ENCODE measurements at regions not wholly inside any gene's neighbourhood (a gene's known extent, or its start where the extent isn't known, plus 50 kb on each side); places are given as distances from the start of the nearest gene placed in this dataset.
"Not testable (repeated sequence)": the region's sequence is repeated elsewhere in the genome, so short reads cannot be mapped to it uniquely, and the experiment has no call there.

DNA sequence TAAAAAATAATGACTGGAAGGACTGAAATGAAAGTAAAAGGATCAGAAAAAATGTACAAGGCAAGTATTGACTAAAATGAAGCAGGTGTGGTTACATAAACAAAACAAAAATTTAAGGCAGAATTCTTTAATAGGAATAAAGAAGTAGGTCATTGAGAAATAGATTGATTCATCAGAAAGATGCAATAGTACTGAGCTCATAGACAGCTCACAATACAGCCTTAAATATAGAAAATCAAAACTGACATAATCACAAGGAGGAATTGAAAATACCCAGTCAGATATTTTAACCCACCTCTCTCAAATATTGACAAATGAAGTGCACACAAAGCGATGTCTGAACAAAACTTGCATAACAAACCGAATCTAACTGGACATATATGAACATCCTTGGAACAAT is 366.8 kb upstream of the DPYD start:
- DNase-seq (ENCODE audit: low read depth in 2 of 2) = no peak

DNA sequence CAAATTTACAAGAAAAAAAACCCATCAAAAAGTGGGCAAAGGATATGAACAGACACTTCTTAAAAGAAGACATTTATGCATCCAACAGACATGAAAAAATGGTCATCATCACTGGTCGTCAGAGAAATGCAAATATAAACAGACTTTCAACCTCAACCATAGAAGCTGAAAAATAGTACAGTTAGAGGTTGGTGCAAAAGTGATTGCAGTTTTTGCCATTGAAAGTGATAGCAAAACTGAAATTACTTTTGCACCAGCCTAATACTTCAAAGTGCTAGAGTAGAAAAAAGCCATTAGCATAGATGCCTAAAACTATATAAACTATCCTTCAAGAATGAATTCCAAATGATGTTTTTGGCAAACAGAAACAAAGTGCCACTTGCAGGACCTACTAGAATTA is 365.8 kb upstream of the DPYD start:
- no peak for DNase-seq (ENCODE audit: low read depth in 2 of 2)

DNA sequence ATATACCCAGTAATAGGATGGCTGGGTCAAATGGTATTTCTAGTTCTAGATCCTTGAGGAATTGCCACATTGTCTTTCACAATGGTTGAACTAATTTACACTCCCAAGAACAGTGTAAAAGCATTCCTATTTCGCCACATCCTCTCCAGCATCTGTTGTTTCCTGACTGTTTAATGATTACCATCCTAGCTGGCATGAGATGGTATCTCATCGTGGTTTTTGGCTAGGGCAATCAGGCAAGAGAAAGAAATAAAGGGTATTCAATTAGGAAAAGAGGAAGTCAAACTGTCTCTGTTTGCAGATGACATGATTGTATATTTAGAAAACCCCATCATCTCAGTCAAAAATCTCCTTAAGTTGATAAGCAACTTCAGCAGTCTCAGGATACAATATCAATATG is 364.5 kb upstream of the DPYD start:
- DNase-seq (ENCODE audit: low read depth in 2 of 2) = not testable (repeated sequence)

DNA sequence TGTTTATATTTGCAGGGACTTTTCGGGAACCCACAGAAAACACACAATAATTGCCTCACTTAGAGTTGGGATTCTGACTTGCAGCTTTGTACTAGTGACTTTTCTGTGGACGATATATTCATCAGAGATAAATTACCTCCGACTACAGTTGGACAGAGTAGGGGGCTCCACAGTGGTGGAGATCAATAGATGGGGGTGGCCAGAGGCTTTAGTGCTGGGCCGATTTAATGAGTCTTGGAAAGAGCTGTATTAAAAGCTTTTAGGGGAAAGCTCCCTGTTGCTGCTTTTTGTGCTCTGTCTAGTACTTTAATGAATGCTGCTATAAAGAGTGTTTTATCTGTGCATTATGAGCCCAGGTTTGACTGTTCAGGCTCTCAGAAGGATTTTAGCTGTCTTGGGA is 359.2 kb upstream of the DPYD start:
- no peak for DNase-seq (ENCODE audit: low read depth in 2 of 2)

DNA sequence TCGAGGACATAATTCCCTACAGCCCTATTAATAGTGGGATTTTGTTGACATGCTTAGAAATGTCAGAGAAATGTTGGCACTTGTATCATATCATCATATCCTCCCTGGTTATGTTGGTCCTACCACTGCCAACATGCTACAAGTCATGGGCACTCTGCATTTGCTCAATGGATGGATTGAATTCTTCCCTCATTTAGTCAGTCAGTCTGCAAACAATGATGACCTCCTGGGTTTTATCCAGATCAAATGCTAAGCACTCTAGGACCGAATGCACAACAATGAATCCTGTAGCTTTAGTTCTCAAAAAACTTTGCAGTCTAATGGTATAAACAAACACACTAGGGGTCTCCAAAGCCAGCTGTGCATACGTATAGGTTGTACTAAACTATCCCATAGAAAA is 357.2 kb upstream of the DPYD start:
- no peak for DNase-seq (ENCODE audit: low read depth in 2 of 2)

DNA sequence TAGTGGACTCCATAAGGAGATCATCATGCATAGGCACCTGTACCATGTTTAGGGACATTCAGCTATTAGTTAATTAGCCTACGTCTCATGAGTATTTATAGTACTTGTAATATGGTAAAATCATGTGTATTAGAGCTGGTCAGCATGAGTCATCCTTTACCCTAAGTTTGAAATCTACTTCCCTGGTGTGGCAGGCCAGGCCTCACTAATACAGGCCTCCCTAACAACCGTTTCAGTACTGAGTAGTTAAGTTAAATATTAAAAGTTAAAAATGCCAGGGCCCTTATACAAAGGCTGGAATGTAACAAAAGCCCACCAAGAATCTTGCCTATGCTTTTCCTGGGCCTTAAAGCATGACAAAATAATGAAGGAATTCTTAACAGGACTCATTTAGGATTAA is 356.3 kb upstream of the DPYD start:
- DNase-seq (ENCODE audit: low read depth in 2 of 2) = no peak

DNA sequence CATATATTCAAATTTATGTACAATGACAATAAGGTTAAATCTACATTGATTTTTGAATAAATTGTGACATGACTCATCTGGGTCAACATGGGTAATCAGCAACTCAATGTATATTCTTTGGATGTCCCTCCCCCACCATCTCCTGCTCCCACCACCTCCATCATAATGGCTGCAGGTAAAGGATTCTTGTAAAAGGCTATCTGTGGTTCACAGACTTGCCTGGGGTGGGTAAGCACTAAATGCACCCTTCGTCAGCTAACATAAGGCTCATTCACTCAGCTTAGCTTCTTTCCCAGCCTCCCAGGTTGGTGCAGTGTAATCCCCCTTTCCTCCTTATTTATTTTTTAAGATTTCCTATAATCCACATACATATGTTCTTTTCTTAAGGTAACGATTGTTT is 355.7 kb upstream of the DPYD start:
- no peak for DNase-seq (ENCODE audit: low read depth in 2 of 2)

DNA sequence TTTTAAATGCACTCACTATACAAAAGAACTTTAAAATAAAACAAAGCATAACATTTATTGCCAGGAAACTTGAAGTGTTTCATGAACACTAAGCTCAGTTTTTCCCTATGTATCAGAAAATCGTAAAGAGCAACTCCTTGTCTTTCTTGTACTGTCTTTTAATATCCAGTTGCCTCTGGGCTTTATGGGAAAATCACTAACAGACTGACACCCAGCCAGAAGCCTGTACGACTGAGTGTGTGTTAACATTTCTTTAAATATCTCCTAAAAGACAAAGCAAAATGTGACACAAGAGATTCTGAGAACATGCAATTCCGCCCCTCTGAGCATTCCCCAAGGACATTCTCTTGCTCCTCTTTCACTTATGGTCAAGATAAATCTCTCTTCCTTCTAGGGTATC is 347.5 kb upstream of the DPYD start:
- no peak for DNase-seq (ENCODE audit: low read depth in 2 of 2)

DNA sequence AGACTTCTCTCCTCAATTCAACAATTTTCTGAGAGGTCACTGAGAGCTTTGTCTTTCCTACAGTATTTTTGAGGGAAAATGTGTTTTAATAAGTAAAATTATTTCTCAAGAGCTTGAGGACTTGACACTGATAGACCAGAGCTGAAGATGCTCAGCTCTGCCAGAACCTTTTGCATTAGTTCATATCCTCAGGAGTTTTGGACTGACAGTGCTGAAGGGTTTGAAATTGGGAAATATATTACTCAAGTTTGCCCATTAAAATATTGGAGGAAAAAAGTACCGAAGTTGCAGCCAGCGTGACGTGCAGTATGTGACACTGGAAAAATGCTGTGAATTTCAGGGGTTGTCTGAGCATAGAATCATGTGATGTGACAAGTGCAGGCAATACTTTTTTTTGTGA is 346.6 kb upstream of the DPYD start:
- no peak for DNase-seq (ENCODE audit: low read depth in 2 of 2)

DNA sequence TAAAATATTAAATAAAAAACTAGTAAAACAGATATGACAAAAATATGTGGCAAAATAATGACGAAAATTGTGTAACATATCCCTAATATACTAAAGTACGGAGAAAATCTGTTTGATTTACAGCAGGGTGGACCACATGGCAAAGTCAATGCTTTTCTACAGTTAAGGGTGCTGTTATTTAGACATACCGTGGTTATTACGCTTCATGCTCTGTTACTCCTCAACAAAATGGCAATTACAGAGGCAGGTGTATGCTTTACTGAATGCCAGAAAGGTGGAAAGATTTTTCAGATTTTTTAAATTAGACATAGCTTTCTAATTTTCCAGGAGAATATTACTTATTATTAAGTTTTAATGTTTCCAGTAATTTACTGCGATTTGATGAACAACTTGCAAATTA is 343.9 kb upstream of the DPYD start:
- no peak for DNase-seq (ENCODE audit: low read depth in 2 of 2)

DNA sequence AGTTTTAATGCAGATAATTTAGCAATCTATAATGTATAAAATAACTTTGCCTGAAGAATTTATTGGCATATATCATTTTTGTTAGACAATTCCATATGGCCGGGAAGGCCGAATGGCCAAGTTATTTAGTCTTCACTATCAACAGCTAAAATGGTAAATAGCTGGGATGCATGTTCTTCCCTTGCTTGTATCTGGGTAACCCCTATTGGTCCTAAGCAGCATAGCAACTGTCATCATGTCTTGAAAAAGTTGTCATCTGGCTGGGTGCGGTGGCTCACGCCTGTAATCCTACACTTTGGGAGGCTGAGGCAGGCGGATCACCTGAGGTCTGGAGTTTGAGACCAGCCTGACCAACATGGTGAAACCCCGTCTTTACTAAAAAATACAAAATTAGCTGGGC is 340.0 kb upstream of the DPYD start:
- DNase-seq (ENCODE audit: low read depth in 2 of 2) = no peak

DNA sequence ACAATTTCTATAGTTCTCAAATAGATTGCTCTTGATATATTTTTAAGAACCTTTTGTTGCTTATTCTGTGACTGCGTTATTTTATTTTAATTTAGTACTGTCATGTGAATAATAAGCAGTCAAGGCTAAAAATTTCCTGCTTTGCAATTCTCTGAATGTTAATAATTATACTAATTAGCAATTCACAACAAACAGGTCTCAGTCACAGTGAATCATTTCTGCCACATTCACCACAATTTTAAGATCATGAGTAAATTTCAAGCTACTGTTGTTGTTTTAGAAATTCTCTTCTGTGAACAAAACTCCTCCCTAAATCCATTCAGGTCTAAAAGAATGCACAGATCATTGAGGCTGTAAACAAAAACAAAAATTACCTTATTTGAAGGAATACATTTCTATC is 339.6 kb upstream of the DPYD start:
- DNase-seq (ENCODE audit: low read depth in 2 of 2) = no peak

DNA sequence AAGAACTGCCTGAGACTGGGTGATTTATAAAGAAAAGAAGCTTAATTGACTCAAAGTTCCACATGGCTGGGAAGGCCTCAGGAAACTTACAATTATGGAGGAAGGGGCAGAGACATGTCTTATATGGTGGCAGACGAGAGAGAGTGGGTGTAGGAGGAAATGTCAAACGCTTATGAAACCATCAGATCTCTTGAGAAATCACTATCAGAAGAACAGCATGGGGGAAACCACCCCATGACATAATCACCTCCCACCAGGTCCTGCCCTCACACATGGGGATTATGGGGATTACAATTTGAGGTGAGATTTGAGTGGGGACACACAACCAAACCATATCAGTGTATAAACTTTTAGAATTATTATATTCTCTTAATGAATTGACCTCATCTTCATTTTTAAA is 335.9 kb upstream of the DPYD start:
- DNase-seq (ENCODE audit: low read depth in 2 of 2) = no peak

DNA sequence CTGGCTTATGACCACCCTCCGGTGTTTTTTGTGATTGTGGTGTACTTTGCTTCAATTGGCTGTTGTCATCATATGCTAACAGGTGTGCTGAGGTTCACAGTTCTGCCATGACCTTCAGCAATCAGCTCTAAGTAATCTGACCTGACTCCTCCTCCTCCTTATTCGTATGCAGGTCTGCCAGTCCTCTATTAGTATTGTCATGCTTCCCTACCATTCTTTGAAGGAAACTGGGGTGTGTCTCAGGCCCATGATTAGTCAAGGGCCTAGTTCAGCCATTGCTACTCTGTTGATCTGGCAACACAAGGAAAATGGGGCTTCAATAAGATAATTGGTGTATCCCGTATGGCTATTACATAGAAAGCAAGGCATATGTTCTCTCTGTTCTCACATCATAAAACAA is 332.3 kb upstream of the DPYD start:
- DNase-seq (ENCODE audit: low read depth in 2 of 2) = no peak

DNA sequence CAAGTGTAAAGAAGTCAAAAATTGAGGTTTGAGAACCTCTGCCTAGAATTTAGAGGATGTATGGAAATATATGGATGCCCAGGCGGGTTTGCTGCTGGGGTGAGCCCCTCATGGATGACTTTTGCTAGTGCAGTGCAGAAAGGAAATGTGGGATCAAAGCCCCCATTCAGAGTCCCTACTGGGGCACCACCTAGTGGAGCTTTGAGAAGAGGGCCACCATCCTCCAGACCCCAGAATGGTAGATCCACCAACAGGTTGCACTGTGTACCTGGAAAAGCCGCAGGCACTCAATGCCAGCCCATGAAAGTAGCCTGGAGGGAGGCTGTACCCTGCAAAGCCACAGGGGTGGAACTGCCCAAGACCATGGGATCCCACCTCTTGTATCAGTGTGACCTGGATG is 330.7 kb upstream of the DPYD start:
- no peak for DNase-seq (ENCODE audit: low read depth in 2 of 2)

DNA sequence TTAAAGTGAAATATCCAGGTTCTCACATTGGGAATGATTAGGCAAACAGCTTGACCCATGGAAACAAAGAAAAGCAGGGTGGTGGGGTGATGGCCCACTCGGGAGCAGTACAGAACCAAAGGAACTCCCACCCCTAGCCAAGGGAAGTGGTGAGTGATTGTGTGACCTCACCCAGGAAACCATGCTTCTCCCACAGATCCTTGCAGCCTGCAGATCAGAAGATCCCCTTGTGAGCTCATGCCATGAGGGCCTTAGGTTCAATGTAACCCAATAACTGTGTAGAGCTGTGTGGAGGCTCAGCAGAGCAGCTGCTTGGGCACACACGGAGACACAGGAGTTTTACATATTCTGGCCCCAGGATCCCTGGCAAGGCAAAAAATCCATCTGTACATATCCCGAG is 311.8 kb upstream of the DPYD start:
- DNase-seq (ENCODE audit: low read depth in 2 of 2) = no peak

DNA sequence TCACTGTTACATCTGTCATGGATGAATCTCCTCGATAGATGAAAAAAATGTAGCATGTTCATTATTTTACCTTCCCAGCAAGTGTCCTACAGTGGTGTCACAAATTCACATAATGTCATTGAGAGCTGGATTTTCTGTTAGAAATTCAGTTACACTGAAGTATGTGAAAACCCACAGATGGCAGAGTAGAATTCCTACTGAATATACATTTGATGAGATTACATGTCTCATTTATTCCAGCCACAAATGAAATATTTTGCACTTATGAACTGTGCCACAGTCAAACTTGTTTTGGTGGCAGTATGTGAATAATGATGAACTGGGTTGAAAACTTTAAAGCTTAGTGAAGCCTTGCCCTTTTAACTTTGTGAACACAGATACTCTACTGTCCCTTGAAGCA is 301.9 kb upstream of the DPYD start:
- no peak for DNase-seq (ENCODE audit: low read depth in 2 of 2)

DNA sequence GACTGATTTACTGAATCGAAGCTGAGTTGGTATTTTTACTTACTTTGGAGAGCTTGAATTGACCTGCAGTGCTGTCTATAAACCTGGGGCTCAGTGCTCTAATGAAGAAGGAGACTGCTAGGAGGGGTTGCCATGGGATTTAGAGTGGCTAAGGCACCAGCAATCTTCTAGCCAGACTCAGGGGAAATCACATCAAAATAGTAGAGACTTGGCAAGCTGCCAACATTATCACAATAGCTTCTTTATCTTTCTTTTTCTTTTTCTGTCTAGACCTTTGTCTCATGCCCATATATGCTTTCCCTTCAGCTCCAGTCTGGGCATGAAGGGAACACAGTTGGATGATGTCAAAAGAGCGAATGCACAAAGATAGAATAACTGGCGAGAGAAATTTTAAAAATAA is 301.1 kb upstream of the DPYD start:
- DNase-seq (ENCODE audit: low read depth in 2 of 2) = no peak

DNA sequence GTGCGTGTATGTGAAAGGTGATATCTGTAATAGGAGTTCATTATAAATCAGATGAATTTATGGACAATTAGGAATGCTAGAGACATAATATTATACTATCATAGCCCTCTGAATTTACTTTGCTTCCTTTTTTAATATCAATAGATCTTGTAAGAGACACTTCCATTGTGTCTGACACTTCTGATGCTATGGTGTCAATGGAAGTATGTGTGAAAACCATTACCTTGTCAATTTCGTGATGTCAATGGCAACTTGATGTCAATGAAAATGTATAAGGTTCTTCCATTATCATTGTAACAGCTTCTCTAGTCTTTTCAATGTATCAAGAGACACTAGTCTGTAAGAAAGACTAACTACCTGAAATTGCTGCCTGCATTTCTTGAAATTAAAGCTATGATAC is 296.8 kb upstream of the DPYD start:
- DNase-seq (ENCODE audit: low read depth in 2 of 2) = no peak

DNA sequence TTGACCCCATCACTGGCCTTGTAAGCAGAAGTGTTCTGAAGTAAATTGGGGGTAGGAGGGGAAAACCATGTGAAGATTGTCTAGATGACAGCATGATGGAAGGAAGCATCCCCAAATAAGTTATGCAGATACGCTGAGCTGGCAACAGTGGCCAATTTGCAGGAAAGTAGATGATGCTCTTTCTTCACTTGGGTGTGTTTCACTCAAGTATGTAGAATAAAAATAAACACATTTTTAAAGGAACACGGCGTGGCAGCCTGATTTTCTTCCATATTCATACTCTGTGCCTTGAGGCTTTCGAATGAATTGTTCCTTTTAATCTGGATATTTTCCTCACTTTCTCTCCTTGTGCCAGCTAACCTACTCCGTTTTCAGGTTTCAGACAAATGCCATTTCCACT is 295.5 kb upstream of the DPYD start:
- no peak for DNase-seq (ENCODE audit: low read depth in 2 of 2)

DNA sequence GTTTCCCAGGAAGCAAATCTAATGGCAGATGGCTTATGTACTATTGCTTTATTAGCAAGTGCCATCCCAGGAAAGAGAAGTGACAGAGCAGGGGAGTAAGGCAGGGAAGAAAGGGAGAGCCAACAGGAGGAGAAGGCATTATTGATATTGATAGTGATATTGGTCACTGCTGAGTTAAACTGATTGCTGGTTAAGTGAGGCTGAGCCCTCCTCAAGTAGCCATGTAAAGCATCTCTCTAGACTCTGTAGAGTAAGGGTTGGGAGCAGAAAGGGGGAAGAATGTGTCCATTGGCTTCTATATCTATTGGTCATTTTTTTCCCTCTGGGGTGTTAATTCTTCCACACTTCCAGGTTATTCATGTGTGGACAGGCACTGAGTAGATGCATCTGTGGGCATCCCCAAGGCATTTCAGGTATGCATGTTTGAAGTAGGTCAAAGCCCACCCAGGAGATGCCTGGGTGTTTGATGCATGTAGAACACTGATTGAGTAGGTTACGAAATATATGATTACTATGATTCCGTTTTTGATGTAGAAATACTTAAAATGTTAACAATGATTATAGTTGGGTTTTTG is 290.5 kb upstream of the DPYD start:
- DNase-seq (ENCODE audit: low read depth in 2 of 2) = no peak

DNA sequence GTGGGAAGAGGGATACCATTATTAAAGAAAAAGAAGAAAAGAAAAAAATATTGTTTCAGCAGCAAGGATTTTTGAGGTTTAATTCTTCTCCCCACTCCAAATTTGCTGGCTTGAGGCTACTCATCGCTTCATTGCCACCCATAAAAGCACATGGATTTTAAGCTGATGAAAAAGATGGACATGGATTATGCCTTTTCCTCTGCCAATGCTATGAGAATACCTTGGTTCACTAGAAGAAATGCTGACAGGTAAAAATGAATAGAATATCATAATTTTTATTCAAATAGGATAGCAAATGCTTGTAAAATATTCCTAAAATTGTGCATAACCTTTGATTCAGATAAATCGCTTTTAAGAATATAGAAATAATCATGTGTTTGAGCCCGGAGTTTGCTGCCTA is 289.7 kb upstream of the DPYD start:
- no peak for DNase-seq (ENCODE audit: low read depth in 2 of 2)

DNA sequence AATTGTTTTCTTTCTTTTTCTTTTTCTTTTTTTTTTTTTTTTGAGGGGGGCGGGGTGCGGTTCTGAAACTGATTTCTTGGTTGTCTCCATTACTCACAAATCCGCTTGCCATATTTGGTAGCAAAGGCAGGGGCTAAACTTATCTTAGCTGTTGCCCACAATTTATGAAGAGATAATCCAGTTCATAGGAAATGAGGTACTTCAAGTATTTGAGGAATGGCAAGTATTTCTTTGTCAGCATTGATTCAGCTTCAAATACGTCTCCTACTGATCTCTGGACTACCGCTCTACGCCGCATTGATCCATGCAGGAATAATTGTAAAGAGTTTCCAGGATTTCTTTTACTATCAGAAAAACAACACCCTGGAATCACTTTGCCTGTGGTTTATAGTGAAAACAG is 289.2 kb upstream of the DPYD start:
- no peak for DNase-seq (ENCODE audit: low read depth in 2 of 2)

DNA sequence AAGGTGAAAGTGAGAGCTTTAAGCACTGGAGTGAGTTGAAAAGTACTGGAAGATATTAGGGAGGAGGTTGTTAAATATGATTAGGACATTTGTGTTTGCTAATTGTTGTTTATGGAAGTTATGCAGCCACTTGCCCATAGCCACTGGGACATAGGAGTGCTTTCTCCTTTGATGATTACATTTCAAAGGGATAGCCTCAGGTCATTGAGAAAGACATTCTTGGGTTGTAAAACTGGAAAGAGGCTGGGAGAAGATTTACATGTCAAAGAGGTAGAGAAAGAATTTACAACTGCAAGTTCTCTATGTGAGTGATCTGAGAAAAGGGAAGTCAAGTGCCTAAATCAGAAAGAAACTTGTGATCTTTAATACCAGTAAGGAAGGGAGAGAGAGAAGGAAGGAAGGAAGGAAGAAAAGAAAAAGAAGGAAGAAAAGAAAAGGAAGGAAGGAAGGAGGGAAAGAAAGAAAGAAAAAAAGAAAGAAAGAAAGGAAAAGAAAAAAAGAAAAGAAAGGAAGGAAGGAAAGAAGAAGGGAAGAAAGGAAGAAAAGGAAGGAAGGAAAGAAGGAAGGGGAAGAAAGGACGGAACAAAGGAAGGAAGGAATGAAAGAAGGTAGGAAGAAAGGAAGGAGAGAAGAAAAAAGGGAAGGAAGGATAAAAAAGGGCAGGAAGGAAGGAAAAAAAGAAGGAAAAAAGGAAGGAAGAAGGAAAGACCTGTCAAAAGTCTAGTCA is 284.6 kb upstream of the DPYD start:
- no peak for DNase-seq (ENCODE audit: low read depth in 2 of 2)

Measured in activated CD4-positive, alpha-beta T cell treated with anti-CD3 and anti-CD28 coated beads for 24 hours (primary cell).